ENCODE measurements at regions not wholly inside any gene's neighbourhood (a gene's known extent, or its start where the extent isn't known, plus 50 kb on each side); places are given as distances from the start of the nearest gene placed in this dataset.
"Not testable (repeated sequence)": the region's sequence is repeated elsewhere in the genome, so short reads cannot be mapped to it uniquely, and the experiment has no call there.

GRCh38 chr2:238528953-238529781, 102.4 kb downstream of the ASB1 start:
- intact Hi-C loops (cut with micrococcal nuclease; ENCODE audit: unreplicated experiment), result no loop called here
- Histone ChIP-seq H3K27ac (ENCODE audit: low read length) (peak overlapping the region; percentile 54), H3K36me3 (ENCODE audit: control insufficient read depth, insufficient read depth, low read length) (no peaks in the 10 kb centered on the region), H3K4me3 (ENCODE audit: low read depth in 2 of 2, low read length in 2 of 2) (no peak overlapping the region; a peak in 1 of 4 replicates), H3K9me3 (ENCODE audit: control insufficient read depth, insufficient read depth, low read depth, low read length) (peaks cover 8% of the 10 kb centered on the region; the same call in 1 of the 2 replicates), H3K4me1 (ENCODE audit: control insufficient read depth, insufficient read depth, low read length) (peaks cover 13% of the 10 kb centered on the region), H3K27me3 (ENCODE audit: control insufficient read depth, insufficient read depth, low read length) (no peaks in the 10 kb centered on the region)
- ChIA-PET CTCF (interaction anchor here (1.0 kb wide), 1 partner anchor 56 kb away, joined by 5 read pairs; no protein-coding TSS in a partner anchor), POLR2A (no interaction called here)
- ATAC-seq, result peak; percentile 94
- BruUV-seq (replicated peaks), result no TSS peak
- TF ChIP-seq SIN3A (IDR thresholded peaks at IDR 0.05; ENCODE audit: borderline replicate concordance, insufficient read depth, low read depth, low read length), result no peak
- 0 out of 2 replicates have a peak, but pooled peaks have one; percentile 20 for TF ChIP-seq TCF7L2 (IDR thresholded peaks at IDR 0.05; ENCODE audit: low read depth, low read length)
- no peak for TF ChIP-seq CTCF (IDR thresholded peaks at IDR 0.05)
- TF ChIP-seq REST (IDR thresholded peaks at IDR 0.05; ENCODE audit: insufficient read depth in 1 of 2, low read depth in 2 of 2, low read length in 1 of 2), result no peak
- no peak for TF ChIP-seq POLR2AphosphoS5 (IDR thresholded peaks at IDR 0.05; ENCODE audit: low read depth, low read length)
- DNase-seq (ENCODE audit: low read depth, low spot score), result peak; percentile 55
- in situ Hi-C loops (cut with HindIII; ENCODE audit: low pct_unique_long_range_greater_than_20kb, low sequenced_read_pairs), result no loop called here

- DNase-seq (ENCODE audit: low read depth, low spot score); BruUV-seq (replicated peaks); intact Hi-C loops (cut with micrococcal nuclease; ENCODE audit: unreplicated experiment); CTCF ChIA-PET; POLR2A ChIA-PET; H3K27me3 ChIP-seq (ENCODE audit: control insufficient read depth, insufficient read depth, low read length); H3K27ac ChIP-seq (ENCODE audit: low read length); H3K36me3 ChIP-seq (ENCODE audit: control insufficient read depth, insufficient read depth, low read length); H3K4me3 ChIP-seq (ENCODE audit: low read depth in 2 of 2, low read length in 2 of 2); H3K9me3 ChIP-seq (ENCODE audit: control insufficient read depth, insufficient read depth, low read depth, low read length); in situ Hi-C loops (cut with HindIII; ENCODE audit: low pct_unique_long_range_greater_than_20kb, low sequenced_read_pairs); ATAC-seq: not testable (repeated sequence)
- peaks cover 13% of the 10 kb centered on the region for H3K4me1 ChIP-seq (ENCODE audit: control insufficient read depth, insufficient read depth, low read length)
Observed at GRCh38 chr2:238531017-238531645, 104.4 kb downstream of the ASB1 start.

GRCh38 chr2:238543732-238544131, 117.0 kb downstream of the ASB1 start:
- POLR2A ChIA-PET; intact Hi-C loops (cut with micrococcal nuclease; ENCODE audit: unreplicated experiment); CTCF ChIA-PET; H3K4me3 ChIP-seq (ENCODE audit: low read depth in 2 of 2, low read length in 2 of 2); H3K27ac ChIP-seq (ENCODE audit: low read length); H3K27me3 ChIP-seq (ENCODE audit: control insufficient read depth, insufficient read depth, low read length); ATAC-seq; H3K36me3 ChIP-seq (ENCODE audit: control insufficient read depth, insufficient read depth, low read length); H3K9me3 ChIP-seq (ENCODE audit: control insufficient read depth, insufficient read depth, low read depth, low read length); BruUV-seq (replicated peaks); DNase-seq (ENCODE audit: low read depth, low spot score); in situ Hi-C loops (cut with HindIII; ENCODE audit: low pct_unique_long_range_greater_than_20kb, low sequenced_read_pairs); H3K4me1 ChIP-seq (ENCODE audit: control insufficient read depth, insufficient read depth, low read length): not testable (repeated sequence)
